ENCODE measurements at regions not wholly inside any gene's neighbourhood (a gene's known extent, or its start where the extent isn't known, plus 50 kb on each side); places are given as distances from the start of the nearest gene placed in this dataset.

DNA sequence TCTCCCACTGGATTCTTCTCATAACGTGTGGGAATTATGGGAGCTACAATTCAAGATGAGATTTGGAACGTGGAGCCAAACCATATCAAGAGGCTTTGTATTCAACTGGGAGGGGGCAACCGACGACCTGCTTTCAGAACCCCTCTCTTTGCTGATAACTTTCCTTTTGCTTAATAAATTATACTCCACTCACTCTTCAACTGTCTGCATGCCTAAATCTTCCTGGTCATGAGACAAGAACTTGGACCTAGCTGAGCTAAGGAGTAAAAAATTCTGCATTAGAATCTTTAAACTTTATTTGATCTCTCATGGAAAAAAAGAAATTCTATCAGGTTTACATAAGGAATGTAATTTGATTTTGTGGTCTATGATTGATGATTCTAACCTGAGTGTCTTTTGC lies 86.7 kb upstream of the CYYR1 start:
- TF ChIP-seq, protein P1, sequence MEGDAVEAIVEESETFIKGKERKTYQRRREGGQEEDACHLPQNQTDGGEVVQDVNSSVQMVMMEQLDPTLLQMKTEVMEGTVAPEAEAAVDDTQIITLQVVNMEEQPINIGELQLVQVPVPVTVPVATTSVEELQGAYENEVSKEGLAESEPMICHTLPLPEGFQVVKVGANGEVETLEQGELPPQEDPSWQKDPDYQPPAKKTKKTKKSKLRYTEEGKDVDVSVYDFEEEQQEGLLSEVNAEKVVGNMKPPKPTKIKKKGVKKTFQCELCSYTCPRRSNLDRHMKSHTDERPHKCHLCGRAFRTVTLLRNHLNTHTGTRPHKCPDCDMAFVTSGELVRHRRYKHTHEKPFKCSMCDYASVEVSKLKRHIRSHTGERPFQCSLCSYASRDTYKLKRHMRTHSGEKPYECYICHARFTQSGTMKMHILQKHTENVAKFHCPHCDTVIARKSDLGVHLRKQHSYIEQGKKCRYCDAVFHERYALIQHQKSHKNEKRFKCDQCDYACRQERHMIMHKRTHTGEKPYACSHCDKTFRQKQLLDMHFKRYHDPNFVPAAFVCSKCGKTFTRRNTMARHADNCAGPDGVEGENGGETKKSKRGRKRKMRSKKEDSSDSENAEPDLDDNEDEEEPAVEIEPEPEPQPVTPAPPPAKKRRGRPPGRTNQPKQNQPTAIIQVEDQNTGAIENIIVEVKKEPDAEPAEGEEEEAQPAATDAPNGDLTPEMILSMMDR (IDR thresholded peaks at IDR 0.05), result no peak
- TF ChIP-seq POLR2A (IDR thresholded peaks at IDR 0.05) (no peak), POLR2AphosphoS5 (IDR thresholded peaks at IDR 0.05) (no peak)

All from transverse colon (tissue), 4 donors.